ENCODE measurements at regions not wholly inside any gene's neighbourhood (a gene's known extent, or its start where the extent isn't known, plus 50 kb on each side); places are given as distances from the start of the nearest gene placed in this dataset.

DNA sequence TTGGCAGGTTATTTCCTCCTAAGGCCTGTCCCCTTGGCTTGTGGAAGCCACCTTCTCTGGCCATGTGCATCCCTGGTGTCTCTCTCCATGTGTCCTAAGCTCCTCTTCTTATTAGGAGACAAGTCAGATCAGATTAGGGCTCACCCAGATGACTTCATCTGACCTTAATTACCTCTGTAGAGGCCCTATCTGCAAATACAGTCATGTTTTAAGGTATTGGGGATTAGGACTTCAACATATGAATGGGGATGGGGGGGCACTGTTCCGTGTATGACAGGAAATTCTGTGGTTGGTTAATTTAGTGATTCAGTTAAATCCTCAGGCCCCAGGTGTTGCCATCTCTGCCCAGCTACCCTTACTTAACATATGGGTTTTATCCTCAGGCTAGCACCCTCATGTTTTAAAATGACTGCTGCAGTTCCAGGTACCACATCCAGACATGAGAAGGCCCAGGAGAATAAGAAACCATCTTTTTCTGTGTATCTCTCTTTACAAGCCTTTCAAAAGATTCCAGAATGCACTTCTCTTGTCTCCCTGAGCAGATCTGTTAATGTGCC lies 51.9 kb upstream of the RAI14 start:
- no peak for DNase-seq

DNA sequence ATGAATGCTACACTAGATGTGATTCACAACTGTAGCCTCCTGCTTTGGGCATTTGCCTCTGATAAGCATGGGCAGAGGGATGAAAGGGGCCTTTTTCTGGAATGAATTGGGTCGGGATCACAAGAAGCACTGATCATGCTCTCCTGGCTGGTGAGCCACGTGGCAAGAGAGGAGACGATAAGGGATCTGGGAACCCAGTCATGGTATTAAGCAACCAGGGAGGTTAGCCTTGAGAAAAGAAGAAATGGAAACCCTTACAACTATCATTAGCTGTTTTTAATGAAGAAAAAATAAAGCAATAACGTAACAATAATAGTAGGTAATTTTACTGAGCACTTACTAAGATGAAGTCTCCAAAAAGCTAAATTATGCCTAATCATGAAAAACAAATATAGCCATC lies 50.0 kb upstream of the RAI14 start:
- DNase-seq = no peak

Measured in activated CD4-positive, alpha-beta T cell treated with anti-CD3 and anti-CD28 coated beads, Interleukin-10, Interleukin-2, amounts not matched to agents 100 ng/mL and 50 ng/mL, durations not matched to agents 16 hours and 8 hours (primary cell).